A549 (cell line): ENCODE measurements at regions not wholly inside any gene's neighbourhood (a gene's known extent, or its start where the extent isn't known, plus 50 kb on each side); places are given as distances from the start of the nearest gene placed in this dataset.

Source experiments
- ATAC-seq, 2 experiments: fragments of 200-7000 bp in 1 of 2; fragments of >200 bp in 1 of 2; cut with Nextera tagmentation in 1 of 2; cut with Tn5 transposase in 1 of 2; 3 replicates each; pipeline versions ENCODE4 v1.8.0 to v1.9.1; 2018 to 2020; ENCODE audit warnings: mild to moderate bottlenecking in 1 of 2, moderate library complexity in 1 of 2
- CTCF ChIA-PET: fragments of 300-600 bp; sonication (Branson Sonifier 250); formaldehyde crosslinking; extraction: SDS; loops from one replicate; lab custom pipeline; 2021; ENCODE audit warnings: antibody characterized with exemption, inconsistent platforms; lab: Yijun Ruan, JAX
- POLR2A ChIA-PET: fragments of 350-600 bp; formaldehyde crosslinking; extraction: SDS; loops from one replicate; lab custom pipeline; 2021; ENCODE audit warnings: antibody characterized with exemption, inconsistent platforms; lab: Yijun Ruan, JAX
- DNase-seq, 2 experiments: peaks; one replicate each; pipeline versions ENCODE4 v3.0.0 to v3.0.0-alpha.2; 2011 to 2016; ENCODE audit warnings: low read depth in 1 of 2, low spot score in 1 of 2
- FAIRE-seq: peaks from 2 replicates; lab custom pipeline; 2011; peaks lifted over from hg19 to GRCh38; lab: Jason Lieb, UNC
- H3K27ac ChIP-seq, 2 experiments: fragments of >200 bp; sonication (Bioruptor Twin); formaldehyde crosslinking; 3 replicates each; pipeline ENCODE4 v1.5.1; 2016 to 2017
- H3K4me1 ChIP-seq: fragments of >200 bp; sonication (Bioruptor Twin); formaldehyde crosslinking; 3 replicates; pipeline ENCODE4 v1.6.1; 2016
- H3K4me2 ChIP-seq: fragments of >200 bp; sonication (Bioruptor Twin); formaldehyde crosslinking; 3 replicates; pipeline ENCODE4 v1.6.1; 2016
- H3K4me3 ChIP-seq: fragments of >200 bp; sonication (Bioruptor Twin); formaldehyde crosslinking; 3 replicates; pipeline ENCODE4 v1.5.1; 2016
- H3K9me3 ChIP-seq: fragments of >200 bp; sonication (Bioruptor Twin); formaldehyde crosslinking; 3 replicates; pipeline ENCODE4 v1.6.1; 2016
- BCL3 ChIP-seq: fragments of >200 bp; sonication (Bioruptor Twin); formaldehyde crosslinking; IDR thresholded peaks from 3 replicates; pipeline ENCODE4 v1.6.1; 2016
- CBX8 ChIP-seq: fragments of 200-600 bp; sonication (generic); IDR thresholded peaks from 2 replicates; pipeline ENCODE4 v1.6.1; 2016
- CEBPB ChIP-seq, 2 experiments: fragments of >200 bp in 1 of 2; sonication (Bioruptor Twin) in 1 of 2; formaldehyde crosslinking in 1 of 2; IDR thresholded peaks; 2 replicates each; pipeline ENCODE4 v1.6.1; 2012 to 2016
- CHD4 ChIP-seq: fragments of 200-600 bp; sonication (generic); IDR thresholded peaks from 2 replicates; pipeline ENCODE4 v1.6.1; 2016; ENCODE audit warnings: antibody characterized with exemption, mild to moderate bottlenecking, borderline replicate concordance
- E2F6 ChIP-seq: IDR thresholded peaks from 2 replicates; pipeline ENCODE4 v1.6.1; 2012; ENCODE audit warnings: low read depth, borderline replicate concordance
- EHMT2 ChIP-seq: fragments of 200-600 bp; sonication (generic); IDR thresholded peaks from 2 replicates; pipeline ENCODE4 v1.6.1; 2016; ENCODE audit warnings: antibody characterized with exemption, low read depth, mild to moderate bottlenecking, moderate library complexity
- ESRRA ChIP-seq: fragments of 150-350 bp; IDR thresholded peaks from 2 replicates; pipeline ENCODE4 v1.6.1; 2014; ENCODE audit warnings: mild to moderate bottlenecking, low read length, borderline replicate concordance
- FOSB ChIP-seq: fragments of 250-450 bp; sonication (Bioruptor Pico); IDR thresholded peaks from 2 replicates; pipeline ENCODE4 v1.5.0; 2020; ENCODE audit warnings: mild to moderate bottlenecking, moderate library complexity
- FOXS1 ChIP-seq: fragments of 250-450 bp; sonication (Bioruptor Pico); IDR thresholded peaks from 2 replicates; pipeline ENCODE4 v1.5.0; 2020; ENCODE audit warnings: mild to moderate bottlenecking, moderate library complexity
- GATA3 ChIP-seq: IDR thresholded peaks from 2 replicates; pipeline ENCODE4 v1.6.1; 2012; ENCODE audit warnings: borderline replicate concordance
- HES2 ChIP-seq: fragments of >200 bp; sonication (Bioruptor Twin); formaldehyde crosslinking; IDR thresholded peaks from 2 replicates; pipeline ENCODE4 v1.6.1; 2016
- HOXB13 ChIP-seq: fragments of 250-450 bp; sonication (Bioruptor Pico); IDR thresholded peaks from 2 replicates; pipeline ENCODE4 v1.5.0; 2020; ENCODE audit warnings: low read depth, mild to moderate bottlenecking, moderate library complexity
- KDM1A ChIP-seq: fragments of 200-600 bp; sonication (generic); IDR thresholded peaks from 2 replicates; pipeline ENCODE4 v1.6.1; 2016; ENCODE audit warnings: low read depth, mild to moderate bottlenecking
- NR3C1 ChIP-seq: fragments of >200 bp; sonication (Bioruptor Twin); formaldehyde crosslinking; IDR thresholded peaks from 3 replicates; pipeline ENCODE4 v1.6.1; 2017
- RARB ChIP-seq: fragments of 250-450 bp; sonication (Bioruptor Pico); IDR thresholded peaks from 2 replicates; pipeline ENCODE4 v1.8.0; 2021; ENCODE audit warnings: mild to moderate bottlenecking, moderate library complexity
- ZC3H11A ChIP-seq: fragments of 450-650 bp; IDR thresholded peaks from 2 replicates; pipeline ENCODE4 v1.6.1; 2014; ENCODE audit warnings: antibody characterized with exemption, mild to moderate bottlenecking
- ZNF302 ChIP-seq: fragments of 250-450 bp; sonication (Bioruptor Pico); IDR thresholded peaks from 2 replicates; pipeline ENCODE4 v1.9.0; 2021; ENCODE audit warnings: inconsistent platforms, mild to moderate bottlenecking, moderate library complexity
- ZSCAN20 ChIP-seq: fragments of 250-450 bp; sonication (Bioruptor Pico); IDR thresholded peaks from 2 replicates; pipeline ENCODE4 v1.8.0; 2022; ENCODE audit warnings: mild to moderate bottlenecking, moderate library complexity
- WGBS: methylation state at CpG from one replicate; pipeline ENCODE4 v1.1.6; 2017; ENCODE audit errors: missing lambda C conversion rate; 5-methylcytosine and 5-hydroxymethylcytosine counted together
- TF ChIP-seq, protein P1 (sequence below): fragments of >200 bp; sonication (Bioruptor Twin); formaldehyde crosslinking; IDR thresholded peaks from 3 replicates; pipeline ENCODE4 v1.5.1; 2016

- no peak for TF ChIP-seq BCL3
- no peak for TF ChIP-seq ESRRA
- no peak for TF ChIP-seq FOSB (CRISPR knock-in tag)
- no peak for TF ChIP-seq ZC3H11A
- TF ChIP-seq CBX8 = no peak
- no peak for TF ChIP-seq CHD4
- no peak for TF ChIP-seq GATA3
- no peak for TF ChIP-seq KDM1A
- TF ChIP-seq ZSCAN20 = no peak
Observed at GRCh38 chr21:27024301-27024700, 57.4 kb upstream of the ADAMTS5 start (continued).

- Histone ChIP-seq H3K4me3 (no peak overlapping the region), H3K4me1 (no peaks in the 10 kb centered on the region), H3K27ac (no peak overlapping the region), H3K4me2 (no peak overlapping the region), H3K9me3 (no peaks in the 10 kb centered on the region)
- FAIRE-seq (no peak), ATAC-seq (no peak), DNase-seq (no peak)
- 40% methylated on average over 4 of the region's 4 CpGs for WGBS
- CTCF ChIA-PET = no interaction called here
- TF ChIP-seq HES2 (no peak), FOXS1 (no peak), ZC3H11A (no peak), CEBPB (IDR thresholded peaks at IDR 0.05) (no peak), NR3C1 (no peak)
- TF ChIP-seq, protein P1, sequence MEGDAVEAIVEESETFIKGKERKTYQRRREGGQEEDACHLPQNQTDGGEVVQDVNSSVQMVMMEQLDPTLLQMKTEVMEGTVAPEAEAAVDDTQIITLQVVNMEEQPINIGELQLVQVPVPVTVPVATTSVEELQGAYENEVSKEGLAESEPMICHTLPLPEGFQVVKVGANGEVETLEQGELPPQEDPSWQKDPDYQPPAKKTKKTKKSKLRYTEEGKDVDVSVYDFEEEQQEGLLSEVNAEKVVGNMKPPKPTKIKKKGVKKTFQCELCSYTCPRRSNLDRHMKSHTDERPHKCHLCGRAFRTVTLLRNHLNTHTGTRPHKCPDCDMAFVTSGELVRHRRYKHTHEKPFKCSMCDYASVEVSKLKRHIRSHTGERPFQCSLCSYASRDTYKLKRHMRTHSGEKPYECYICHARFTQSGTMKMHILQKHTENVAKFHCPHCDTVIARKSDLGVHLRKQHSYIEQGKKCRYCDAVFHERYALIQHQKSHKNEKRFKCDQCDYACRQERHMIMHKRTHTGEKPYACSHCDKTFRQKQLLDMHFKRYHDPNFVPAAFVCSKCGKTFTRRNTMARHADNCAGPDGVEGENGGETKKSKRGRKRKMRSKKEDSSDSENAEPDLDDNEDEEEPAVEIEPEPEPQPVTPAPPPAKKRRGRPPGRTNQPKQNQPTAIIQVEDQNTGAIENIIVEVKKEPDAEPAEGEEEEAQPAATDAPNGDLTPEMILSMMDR = no peak
- POLR2A ChIA-PET = no interaction called here
Observed at GRCh38 chr21:27023186-27023585, 56.3 kb upstream of the ADAMTS5 start.

GRCh38 chr21:27021801-27022200 lies 54.9 kb upstream of the ADAMTS5 start:
- TF ChIP-seq EHMT2 = no peak
- no peak for TF ChIP-seq ZNF302
- no peak for TF ChIP-seq HOXB13 (CRISPR knock-in tag)
- TF ChIP-seq E2F6 = no peak
- TF ChIP-seq, all 56 proteins: peak for 0
- H3K4me3 ChIP-seq = no peak overlapping the region
- no peak overlapping the region for H3K27ac ChIP-seq
- DNase-seq (no peak), FAIRE-seq (no peak), ATAC-seq (no peak)
- ChIA-PET POLR2A (no interaction called here), CTCF (no interaction called here)
- H3K4me2 ChIP-seq = no peak overlapping the region
- 5% methylated on average over 1 of the region's 1 CpG for WGBS
- H3K9me3 ChIP-seq = no peaks in the 10 kb centered on the region
- no peaks in the 10 kb centered on the region for H3K4me1 ChIP-seq

GRCh38 chr21:27021046-27021445 lies 54.2 kb upstream of the ADAMTS5 start:
- H3K4me1 ChIP-seq = no peaks in the 10 kb centered on the region
- no peak for FAIRE-seq
- ATAC-seq = no peak
- no peak overlapping the region for H3K27ac ChIP-seq
- H3K4me2 ChIP-seq = no peak overlapping the region
- ChIA-PET CTCF (no interaction called here), POLR2A (no interaction called here)
- no peak for DNase-seq
- TF ChIP-seq CHD4 (no peak), RARB (no peak), E2F6 (no peak)
- no peaks in the 10 kb centered on the region for H3K9me3 ChIP-seq
- no peak overlapping the region for H3K4me3 ChIP-seq
- WGBS = 5% methylated on average over 1 of the region's 1 CpG
